ENCODE measurements at regions not wholly inside any gene's neighbourhood (a gene's known extent, or its start where the extent isn't known, plus 50 kb on each side); places are given as distances from the start of the nearest gene placed in this dataset.

DNA sequence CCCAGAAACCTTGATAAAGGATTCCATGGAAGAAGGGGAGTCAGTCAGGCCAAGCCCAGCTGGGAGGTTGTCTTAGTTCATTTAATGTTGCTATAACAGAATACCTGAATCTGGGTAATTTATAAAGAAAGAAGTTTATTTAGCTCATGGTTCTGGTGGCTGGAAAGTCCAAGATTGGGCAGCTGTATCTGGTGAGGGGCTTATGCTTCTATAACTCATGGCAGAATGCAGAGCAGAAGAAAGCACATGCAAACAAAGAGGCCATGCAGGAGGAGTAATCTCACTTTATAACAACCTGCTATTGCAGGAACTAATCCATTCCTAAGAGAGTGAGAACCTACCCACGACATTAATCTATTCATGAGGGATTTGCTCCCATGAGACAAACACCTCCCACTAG, 54.2 kb upstream of the ANKRD1 start:
- ChIA-PET POLR2A (no interaction called here), CTCF (interaction anchor here (1.5 kb wide), 1 partner anchor 31 kb away, joined by 4 read pairs; no protein-coding TSS in a partner anchor)
- Mint-ChIP-seq H3K4me3 (no peak overlapping the region), H3K27ac (no peak overlapping the region), H3K4me1 (ENCODE audit: low read depth) (no peaks in the 10 kb centered on the region), H3K9me3 (peaks cover 10% of the 10 kb centered on the region), H3K27me3 (peaks cover 3% of the 10 kb centered on the region), H3K36me3 (no peaks in the 10 kb centered on the region)
- intact Hi-C loops (cut with micrococcal nuclease), result no loop called here
- DNase-seq, result no peak

DNA sequence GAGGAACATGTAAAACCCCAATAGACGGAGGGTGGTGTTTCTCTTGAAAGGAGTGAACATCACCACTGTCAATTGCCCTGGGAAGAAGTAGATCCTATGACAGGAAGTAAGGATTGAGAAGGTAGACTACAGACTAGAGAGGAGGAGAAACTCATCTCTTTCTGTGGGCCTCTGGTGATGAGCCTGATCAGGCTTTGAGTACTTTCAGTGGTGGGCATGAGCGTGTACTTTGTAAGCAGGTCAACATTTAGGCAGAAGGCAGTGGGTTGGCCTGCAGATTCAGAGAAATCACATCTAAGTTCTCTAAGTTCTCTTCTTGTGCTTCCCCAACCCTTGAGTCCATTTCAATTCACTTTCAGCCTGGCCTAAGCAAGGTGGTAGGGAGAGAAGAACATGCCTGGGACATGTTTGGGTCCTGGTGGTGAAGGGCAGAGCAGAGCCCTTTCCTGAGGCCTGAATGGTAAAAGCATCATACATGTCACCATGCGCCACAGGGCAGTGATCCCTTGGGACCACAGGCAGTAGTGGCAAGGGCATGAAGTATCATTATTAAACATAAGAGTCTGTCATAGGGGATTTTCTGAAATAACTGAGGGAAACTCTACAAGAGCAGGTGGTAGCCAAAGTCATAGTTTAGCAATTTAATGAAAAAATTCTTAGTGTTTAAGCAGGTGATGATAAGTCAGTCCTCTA, 56.4 kb upstream of the ANKRD1 start:
- intact Hi-C loops (cut with micrococcal nuclease), result no loop called here
- H3K9me3 Mint-ChIP-seq, result peaks cover 10% of the 10 kb centered on the region
- POLR2A ChIA-PET, result no interaction called here

DNA sequence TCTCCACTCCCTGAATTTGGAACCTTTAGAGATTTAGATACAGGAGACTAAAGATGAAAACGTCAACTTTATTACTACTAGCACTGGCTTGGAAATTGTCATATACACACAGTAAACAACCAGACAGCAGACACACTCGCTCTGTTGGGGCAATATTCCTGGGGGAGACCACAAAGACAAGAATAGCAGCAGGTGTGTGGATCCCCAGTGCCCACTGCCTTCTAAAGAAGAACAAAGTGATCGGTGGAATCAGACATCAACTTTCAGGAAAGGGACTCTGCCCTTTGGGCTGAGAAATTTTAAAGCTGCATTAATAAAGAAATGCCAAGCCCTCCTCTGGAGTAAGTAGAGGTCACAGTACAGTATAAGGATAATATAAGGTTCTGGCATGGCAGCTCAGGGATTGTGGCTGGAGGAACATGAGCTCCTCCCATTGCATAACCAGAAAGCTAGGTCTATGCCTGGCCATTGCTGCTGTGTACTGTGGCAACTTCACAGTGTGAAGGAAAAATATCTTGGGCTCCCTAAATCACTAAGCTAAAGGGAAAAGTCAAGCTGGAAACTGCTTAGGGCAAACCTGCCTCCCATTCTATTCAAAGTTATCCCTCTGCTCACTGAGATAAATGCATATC, 57.1 kb upstream of the ANKRD1 start:
- no peaks in the 10 kb centered on the region for H3K36me3 Mint-ChIP-seq
- CTCF ChIA-PET, result no interaction called here
- H3K27ac Mint-ChIP-seq, result no peak overlapping the region
- H3K27me3 Mint-ChIP-seq, result peaks cover 2% of the 10 kb centered on the region
- POLR2A ChIA-PET, result no interaction called here
- intact Hi-C loops (cut with micrococcal nuclease), result no loop called here
- H3K4me3 Mint-ChIP-seq, result no peak overlapping the region
- no peak for DNase-seq
- peaks cover 10% of the 10 kb centered on the region for H3K9me3 Mint-ChIP-seq
- H3K4me1 Mint-ChIP-seq (ENCODE audit: low read depth), result no peaks in the 10 kb centered on the region

More for the DNA sequence above, 56.4 kb upstream of the ANKRD1 start:
- Mint-ChIP-seq H3K4me3 (no peak overlapping the region), H3K27ac (no peak overlapping the region), H3K4me1 (ENCODE audit: low read depth) (no peaks in the 10 kb centered on the region), H3K27me3 (peaks cover 2% of the 10 kb centered on the region), H3K36me3 (no peaks in the 10 kb centered on the region)
- DNase-seq, result no peak
- CTCF ChIA-PET, result no interaction called here

DNA sequence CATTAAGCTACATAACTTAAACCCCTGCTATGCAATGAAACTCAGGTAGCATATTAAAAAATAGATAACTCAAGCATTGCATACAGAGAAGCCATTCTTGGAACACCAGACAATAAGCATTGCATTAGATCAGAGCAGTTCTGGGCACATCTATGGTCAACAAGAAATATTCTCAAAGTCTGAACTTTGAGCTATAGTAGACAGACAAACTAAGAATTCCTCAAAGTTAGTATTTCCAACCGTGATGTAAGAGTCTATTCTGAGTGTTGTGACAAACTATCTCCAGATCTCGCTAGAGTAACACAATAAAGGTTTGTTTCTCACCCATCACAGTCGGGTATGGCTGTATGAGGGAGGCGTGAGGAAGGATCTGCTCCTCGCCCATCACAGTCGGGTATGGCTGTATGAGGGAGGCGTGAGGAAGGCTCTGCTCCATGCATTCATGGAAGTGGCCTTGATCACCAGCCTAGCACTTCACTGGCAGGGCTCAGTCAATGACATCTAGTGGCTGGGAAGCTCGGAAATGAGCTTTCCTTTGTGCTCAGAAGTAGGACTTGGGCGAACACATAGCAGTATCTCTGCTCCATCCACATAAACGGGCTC, 61.6 kb upstream of the ANKRD1 start:
- Mint-ChIP-seq H3K9me3 (no peaks in the 10 kb centered on the region), H3K27me3 (peaks cover 2% of the 10 kb centered on the region), H3K36me3 (no peaks in the 10 kb centered on the region), H3K4me1 (ENCODE audit: low read depth) (no peaks in the 10 kb centered on the region), H3K4me3 (no peak overlapping the region), H3K27ac (no peak overlapping the region)
- CTCF ChIA-PET, result no interaction called here
- POLR2A ChIA-PET, result no interaction called here
- intact Hi-C loops (cut with micrococcal nuclease), result no loop called here
- no peak for DNase-seq

DNA sequence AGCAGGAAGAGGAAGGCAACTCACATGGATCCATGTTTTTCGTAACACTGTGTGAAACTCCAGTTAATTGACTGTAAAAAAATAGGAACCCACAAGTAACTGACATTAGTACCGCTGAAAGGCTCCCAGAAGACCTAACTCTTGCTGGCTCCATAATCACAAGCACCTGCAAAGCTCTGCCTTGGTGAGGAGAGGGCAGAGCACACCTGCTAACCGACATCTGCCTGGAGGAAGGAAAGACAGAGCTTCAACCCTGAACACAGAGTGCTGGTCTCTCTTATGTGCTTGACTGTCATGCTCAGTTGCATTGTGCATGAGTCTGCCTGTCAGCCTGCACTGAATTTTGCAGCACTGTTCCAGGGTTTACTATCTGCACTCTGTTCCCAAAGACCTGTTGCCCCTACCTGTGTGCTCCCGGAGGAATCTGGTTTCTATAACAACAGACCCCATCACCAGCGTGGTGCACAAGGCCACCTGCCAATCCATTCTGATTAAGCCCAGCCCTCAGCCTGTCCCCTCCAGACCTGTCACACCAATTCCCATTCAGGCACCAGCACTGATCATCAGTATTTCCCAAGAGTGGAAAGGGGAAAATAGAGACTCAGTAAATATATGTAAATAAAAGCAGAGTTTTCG, 63.1 kb upstream of the ANKRD1 start:
- intact Hi-C loops (cut with micrococcal nuclease), result no loop called here
- Mint-ChIP-seq H3K4me1 (ENCODE audit: low read depth) (no peaks in the 10 kb centered on the region), H3K27ac (no peak overlapping the region), H3K36me3 (no peaks in the 10 kb centered on the region), H3K27me3 (no peaks in the 10 kb centered on the region), H3K9me3 (no peaks in the 10 kb centered on the region), H3K4me3 (no peak overlapping the region)
- POLR2A ChIA-PET, result no interaction called here
- DNase-seq, result no peak
- CTCF ChIA-PET, result no interaction called here

DNA sequence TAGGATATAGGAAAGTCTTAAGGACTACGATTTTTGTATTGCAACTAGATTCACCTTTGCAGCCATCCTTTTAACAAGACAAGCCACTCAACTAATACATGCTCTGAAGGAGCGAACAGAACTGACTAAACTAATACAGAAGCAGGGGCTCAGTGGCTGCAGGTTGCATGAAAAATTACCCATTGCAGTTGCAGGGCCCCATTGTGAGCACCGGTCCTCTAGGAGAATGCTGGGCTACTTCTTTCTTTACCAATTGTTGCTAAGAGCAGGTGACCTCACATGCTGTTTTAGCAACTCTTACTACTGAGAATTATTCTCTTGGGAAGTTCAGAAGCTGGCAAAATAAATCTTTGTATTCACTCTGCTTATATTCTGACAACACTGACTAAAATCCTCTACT, 64.0 kb upstream of the ANKRD1 start:
- H3K4me3 Mint-ChIP-seq, result no peak overlapping the region
- ChIA-PET POLR2A (no interaction called here), CTCF (no interaction called here)
- no peaks in the 10 kb centered on the region for H3K4me1 Mint-ChIP-seq (ENCODE audit: low read depth)
- intact Hi-C loops (cut with micrococcal nuclease), result no loop called here
- no peaks in the 10 kb centered on the region for H3K9me3 Mint-ChIP-seq
- no peak for DNase-seq
- no peak overlapping the region for H3K27ac Mint-ChIP-seq
- H3K27me3 Mint-ChIP-seq, result no peaks in the 10 kb centered on the region
- no peaks in the 10 kb centered on the region for H3K36me3 Mint-ChIP-seq

DNA sequence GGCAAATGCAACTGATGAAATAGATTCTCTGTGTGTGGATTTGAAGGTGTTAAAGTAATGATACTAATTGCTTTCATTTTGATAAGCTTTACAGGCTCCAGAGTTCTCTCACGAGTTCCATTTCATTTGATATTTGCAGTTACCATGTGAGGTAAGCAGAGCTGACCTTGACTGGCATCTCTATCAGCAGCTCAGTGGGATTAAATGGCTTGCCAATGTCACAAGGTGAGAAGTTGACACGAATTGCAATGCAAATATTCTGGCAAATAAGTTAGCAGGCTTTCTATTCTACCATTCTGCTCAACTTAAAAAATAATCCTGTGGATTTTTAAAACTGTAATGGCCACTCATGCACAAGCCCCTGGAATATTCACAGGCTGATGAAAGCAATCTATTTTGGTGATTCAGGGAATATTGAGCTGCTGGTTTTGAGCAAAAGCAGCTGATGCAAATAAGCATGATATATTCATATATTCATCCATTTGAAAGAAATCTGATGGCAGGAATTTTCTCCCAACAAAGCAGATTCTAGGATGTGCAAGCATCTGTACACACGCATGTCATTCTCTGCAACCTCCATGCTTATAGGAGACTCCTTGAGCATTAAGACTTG, 64.5 kb upstream of the ANKRD1 start:
- H3K27me3 Mint-ChIP-seq, result no peaks in the 10 kb centered on the region
- no peaks in the 10 kb centered on the region for H3K36me3 Mint-ChIP-seq
- POLR2A ChIA-PET, result no interaction called here
- CTCF ChIA-PET, result no interaction called here
- intact Hi-C loops (cut with micrococcal nuclease), result no loop called here
- DNase-seq, result no peak
- H3K27ac Mint-ChIP-seq, result no peak overlapping the region
- H3K4me3 Mint-ChIP-seq, result no peak overlapping the region
- no peaks in the 10 kb centered on the region for H3K4me1 Mint-ChIP-seq (ENCODE audit: low read depth)
- H3K9me3 Mint-ChIP-seq, result no peaks in the 10 kb centered on the region

DNA sequence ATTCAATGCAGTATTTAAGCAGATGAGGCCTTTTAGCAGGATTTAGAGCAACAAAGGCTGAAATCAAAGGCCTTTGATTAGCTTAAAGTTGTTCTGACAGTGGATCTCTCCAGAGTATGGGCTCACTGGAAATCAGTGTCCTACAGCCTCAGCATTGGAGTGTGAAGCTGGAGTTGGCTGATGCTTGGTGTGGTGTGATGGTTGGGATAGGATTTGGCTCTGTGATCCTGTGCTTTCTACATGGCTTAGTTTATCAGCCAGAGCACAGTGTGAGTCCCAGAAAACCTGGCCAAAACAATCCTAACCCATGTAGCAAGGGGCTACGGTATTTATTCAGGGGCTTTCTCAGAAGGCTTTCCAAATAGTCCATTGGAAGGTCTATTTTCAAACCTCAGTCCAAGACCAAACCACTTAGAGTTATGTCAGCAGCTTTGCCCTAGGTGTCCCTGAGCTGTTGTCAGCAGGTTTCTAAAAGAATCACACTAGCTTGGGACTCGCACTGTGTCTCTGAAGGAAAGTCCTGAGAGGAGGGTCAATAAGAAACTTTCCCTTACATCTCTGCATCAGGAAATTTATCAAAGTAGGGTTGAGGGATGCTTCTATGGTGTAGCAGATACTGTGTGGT, 65.4 kb upstream of the ANKRD1 start:
- Mint-ChIP-seq H3K27ac (no peak overlapping the region), H3K27me3 (no peaks in the 10 kb centered on the region), H3K4me1 (ENCODE audit: low read depth) (no peaks in the 10 kb centered on the region), H3K36me3 (no peaks in the 10 kb centered on the region), H3K9me3 (no peaks in the 10 kb centered on the region), H3K4me3 (no peak overlapping the region)
- intact Hi-C loops (cut with micrococcal nuclease), result no loop called here
- ChIA-PET POLR2A (no interaction called here), CTCF (no interaction called here)
- DNase-seq, result no peak

DNA sequence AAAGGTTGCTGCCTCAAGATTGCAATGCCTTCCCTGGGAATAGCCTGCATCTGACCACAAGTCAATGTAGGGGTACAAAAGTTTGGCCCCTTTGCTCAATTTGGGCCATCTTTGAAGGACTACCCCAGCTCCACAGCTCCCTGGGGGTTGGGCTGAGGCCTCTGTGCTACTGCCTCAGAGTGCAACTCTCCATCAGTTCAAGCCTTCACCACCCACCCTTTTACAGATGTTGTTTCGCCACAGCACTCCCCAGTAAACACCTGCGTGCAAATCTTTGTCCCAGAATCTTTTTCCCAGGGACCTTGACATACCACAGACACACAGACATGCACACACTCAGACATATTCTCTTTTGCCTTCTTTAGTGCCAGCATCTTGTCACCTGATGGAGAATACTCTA, 66.0 kb upstream of the ANKRD1 start:
- Mint-ChIP-seq H3K4me1 (ENCODE audit: low read depth) (no peaks in the 10 kb centered on the region), H3K36me3 (no peaks in the 10 kb centered on the region), H3K4me3 (no peak overlapping the region), H3K27ac (no peak overlapping the region), H3K9me3 (no peaks in the 10 kb centered on the region), H3K27me3 (no peaks in the 10 kb centered on the region)
- intact Hi-C loops (cut with micrococcal nuclease), result no loop called here
- ChIA-PET POLR2A (no interaction called here), CTCF (no interaction called here)
- DNase-seq, result no peak

DNA sequence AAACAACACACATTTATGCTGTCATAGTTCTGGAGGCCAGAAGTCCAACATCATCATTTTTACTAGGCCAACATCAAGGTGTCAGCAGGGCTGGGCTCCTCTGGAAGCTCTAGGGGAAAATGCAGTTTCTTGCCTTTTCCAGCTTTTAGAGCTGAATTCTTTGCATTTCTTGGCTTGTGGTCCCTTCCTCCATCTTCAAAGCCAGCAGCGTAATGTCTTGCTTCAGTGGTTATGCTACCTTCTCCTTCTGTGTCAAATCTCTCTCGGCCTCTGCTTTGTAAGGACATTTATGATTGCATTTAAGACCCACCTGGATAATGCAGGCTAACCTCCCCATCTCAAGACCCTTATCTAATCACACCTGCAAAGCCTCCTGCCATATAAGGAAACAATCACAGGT, 66.5 kb upstream of the ANKRD1 start:
- POLR2A ChIA-PET, result no interaction called here
- no peaks in the 10 kb centered on the region for H3K4me1 Mint-ChIP-seq (ENCODE audit: low read depth)
- no peak overlapping the region for H3K4me3 Mint-ChIP-seq
- H3K9me3 Mint-ChIP-seq, result no peaks in the 10 kb centered on the region
- H3K27me3 Mint-ChIP-seq, result no peaks in the 10 kb centered on the region
- intact Hi-C loops (cut with micrococcal nuclease), result no loop called here
- no peak for DNase-seq
- no peaks in the 10 kb centered on the region for H3K36me3 Mint-ChIP-seq
- CTCF ChIA-PET, result no interaction called here
- H3K27ac Mint-ChIP-seq, result no peak overlapping the region

DNA sequence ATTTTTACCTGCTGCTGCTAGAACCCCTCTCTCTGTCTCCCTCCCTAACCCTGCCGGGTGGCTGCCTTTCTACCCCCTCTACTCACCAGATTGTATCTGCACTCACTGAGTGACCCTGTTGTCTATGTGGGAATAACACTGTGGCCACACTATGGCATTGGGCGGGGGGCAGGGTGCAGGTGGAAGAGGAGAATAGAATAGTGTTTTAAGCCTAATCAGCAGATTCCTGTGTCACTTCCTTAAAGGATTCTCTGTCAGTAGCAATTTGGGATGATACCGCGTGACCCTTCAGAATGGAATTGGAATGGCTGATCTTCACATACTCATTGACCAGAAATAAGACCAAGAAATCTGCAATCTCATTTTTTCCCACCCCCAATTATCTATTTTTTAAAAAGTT, 67.1 kb upstream of the ANKRD1 start:
- H3K27me3 Mint-ChIP-seq, result no peaks in the 10 kb centered on the region
- H3K9me3 Mint-ChIP-seq, result no peaks in the 10 kb centered on the region
- H3K27ac Mint-ChIP-seq, result no peak overlapping the region
- H3K4me1 Mint-ChIP-seq (ENCODE audit: low read depth), result no peaks in the 10 kb centered on the region
- H3K4me3 Mint-ChIP-seq, result no peak overlapping the region
- POLR2A ChIA-PET, result no interaction called here
- H3K36me3 Mint-ChIP-seq, result no peaks in the 10 kb centered on the region
- no peak for DNase-seq
- intact Hi-C loops (cut with micrococcal nuclease), result no loop called here
- CTCF ChIA-PET, result interaction anchor here (0.8 kb wide), 1 partner anchor 263 kb away, joined by 4 read pairs; no protein-coding TSS in a partner anchor

DNA sequence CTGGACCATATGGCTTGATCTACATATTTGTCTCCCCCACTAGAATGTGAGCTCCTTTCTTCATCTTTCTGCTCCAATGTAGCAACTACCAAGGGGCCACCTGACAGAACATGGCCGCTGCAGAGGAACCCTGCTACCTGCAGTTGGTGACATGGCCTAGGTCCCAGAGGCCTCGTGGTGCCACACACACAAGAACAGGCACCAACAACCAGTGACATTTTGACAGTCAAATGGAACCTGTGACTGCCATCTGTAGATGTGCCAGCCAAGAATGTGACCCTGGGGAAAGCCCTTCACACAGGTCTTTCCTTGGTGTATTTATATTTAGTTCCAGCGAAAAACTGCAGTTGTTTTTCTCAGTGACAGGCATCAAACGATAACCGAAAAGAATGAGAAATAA, 67.9 kb upstream of the ANKRD1 start:
- CTCF ChIA-PET, result interaction anchor here (0.6 kb wide), 1 partner anchor 18 kb away, joined by 3 read pairs; no protein-coding TSS in a partner anchor

More for the DNA sequence above, 67.9 kb upstream of the ANKRD1 start:
- Mint-ChIP-seq H3K4me1 (ENCODE audit: low read depth) (peaks cover 2% of the 10 kb centered on the region), H3K9me3 (no peaks in the 10 kb centered on the region), H3K36me3 (no peaks in the 10 kb centered on the region), H3K27ac (no peak overlapping the region), H3K4me3 (no peak overlapping the region), H3K27me3 (no peaks in the 10 kb centered on the region)
- POLR2A ChIA-PET, result no interaction called here
- intact Hi-C loops (cut with micrococcal nuclease), result no loop called here
- DNase-seq, result no peak
